ENCODE measurements at regions not wholly inside any gene's neighbourhood (a gene's known extent, or its start where the extent isn't known, plus 50 kb on each side); places are given as distances from the start of the nearest gene placed in this dataset.

GRCh38 chr10:88136712-88137111, 273.3 kb downstream of the PTEN start:
- no peak overlapping the region for H3K4me2 ChIP-seq (ENCODE audit: insufficient read depth, low read length, poor library complexity, severe bottlenecking)
- no peak overlapping the region for H2AK5ac ChIP-seq (ENCODE audit: low read depth, low read length)
- H2BK120ac ChIP-seq (ENCODE audit: low read depth, low read length), result no peak overlapping the region
- no peak overlapping the region for H3K9ac ChIP-seq (ENCODE audit: low read depth, low read length, poor library complexity)
- no peak overlapping the region for H2AFZ ChIP-seq (ENCODE audit: low read length)
- no peaks in the 10 kb centered on the region for H3K4me1 ChIP-seq (ENCODE audit: control insufficient read depth in 2 of 2, insufficient read depth in 1 of 2, low read depth in 1 of 2, low read length in 2 of 2)
- no peak overlapping the region for H3K23ac ChIP-seq (ENCODE audit: low read depth, low read length, poor library complexity)
- no peak for DNase-seq (ENCODE audit: low spot score)
- no peak overlapping the region for H2BK12ac ChIP-seq (ENCODE audit: low read length)
- no CpG with 5 or more reads among the region's 2 CpGs for WGBS, 2 donors (ENCODE audit: extremely low coverage in 2 of 2, insufficient read length in 2 of 2, insufficient replicate concordance in 1 of 2)
- no peak overlapping the region for H4K8ac ChIP-seq (ENCODE audit: low read depth, low read length)
- no peak overlapping the region for H2BK5ac ChIP-seq (ENCODE audit: low read length)
- no peaks in the 10 kb centered on the region for H3K36me3 ChIP-seq (replicated peaks in 1 of 2; ENCODE audit: control insufficient read depth in 2 of 2, insufficient read depth in 2 of 2, low read length in 2 of 2)
- no peaks in the 10 kb centered on the region for H3K9me3 ChIP-seq (replicated peaks in 1 of 2; ENCODE audit: control insufficient read depth in 2 of 2, insufficient read depth in 1 of 2, low read depth in 1 of 2, low read length in 2 of 2)
- no peak overlapping the region for H2BK15ac ChIP-seq (ENCODE audit: low read length)
- H3K27ac ChIP-seq (replicated peaks; ENCODE audit: low read length), result no peak overlapping the region
- H3K4me3 ChIP-seq (ENCODE audit: low read length in 2 of 2), result no peak overlapping the region
- no peak overlapping the region for H4K91ac ChIP-seq (ENCODE audit: low read depth, low read length, poor library complexity)
- H3K18ac ChIP-seq (ENCODE audit: low read length), result no peak overlapping the region
- no peak overlapping the region for H3K4ac ChIP-seq (ENCODE audit: low read length)
- no peak overlapping the region for H3K14ac ChIP-seq (ENCODE audit: low read length)
- H3K79me1 ChIP-seq (ENCODE audit: low read depth, low read length), result no peaks in the 10 kb centered on the region
- H3K27me3 ChIP-seq (ENCODE audit: control insufficient read depth in 3 of 3, insufficient read depth in 3 of 3, low read depth in 1 of 3, low read length in 3 of 3), result no peaks in the 10 kb centered on the region

DNA sequence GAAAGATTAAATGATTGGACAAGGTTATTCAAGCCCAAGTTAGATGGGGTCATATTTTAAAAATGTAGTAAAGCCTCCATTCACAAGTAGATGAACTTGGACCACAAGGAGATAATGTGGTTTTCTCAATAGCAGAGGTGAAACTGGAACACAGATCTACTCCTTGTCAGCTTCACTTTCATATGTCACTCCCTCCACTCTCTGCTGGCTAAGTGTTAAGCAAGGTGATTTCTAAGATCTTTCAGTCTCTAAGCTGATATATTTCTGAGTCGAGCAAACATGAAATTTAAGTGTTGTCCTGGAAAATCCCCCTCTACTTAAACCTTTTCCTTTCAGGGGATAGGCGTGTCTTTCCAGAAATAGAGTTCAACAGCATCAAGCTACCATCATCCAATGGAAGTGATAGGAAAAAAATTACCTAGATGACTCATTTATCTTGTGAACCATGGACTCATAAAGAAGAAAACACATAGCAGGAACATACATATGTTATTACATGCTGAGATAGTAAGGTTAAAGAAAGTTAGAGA, 275.0 kb downstream of the PTEN start:
- H4K91ac ChIP-seq (ENCODE audit: low read depth, low read length, poor library complexity), result no peak overlapping the region
- H3K79me1 ChIP-seq (ENCODE audit: low read depth, low read length), result no peaks in the 10 kb centered on the region
- no peaks in the 10 kb centered on the region for H3K27me3 ChIP-seq (ENCODE audit: control insufficient read depth in 3 of 3, insufficient read depth in 3 of 3, low read depth in 1 of 3, low read length in 3 of 3)
- no peak overlapping the region for H3K4me3 ChIP-seq (ENCODE audit: low read length in 2 of 2)
- WGBS, 2 donors (ENCODE audit: extremely low coverage in 2 of 2, insufficient read length in 2 of 2, insufficient replicate concordance in 1 of 2), result no CpG with 5 or more reads among the region's 2 CpGs
- no peak overlapping the region for H3K27ac ChIP-seq (replicated peaks; ENCODE audit: low read length)
- H2AFZ ChIP-seq (ENCODE audit: low read length), result no peak overlapping the region
- no peak overlapping the region for H2BK15ac ChIP-seq (ENCODE audit: low read length)
- no peaks in the 10 kb centered on the region for H3K4me1 ChIP-seq (ENCODE audit: control insufficient read depth in 2 of 2, insufficient read depth in 1 of 2, low read depth in 1 of 2, low read length in 2 of 2)
- H3K23ac ChIP-seq (ENCODE audit: low read depth, low read length, poor library complexity), result no peak overlapping the region
- no peak overlapping the region for H2AK5ac ChIP-seq (ENCODE audit: low read depth, low read length)
- H3K4ac ChIP-seq (ENCODE audit: low read length), result no peak overlapping the region
- no peak overlapping the region for H2BK12ac ChIP-seq (ENCODE audit: low read length)
- H3K14ac ChIP-seq (ENCODE audit: low read length), result no peak overlapping the region
- H3K4me2 ChIP-seq (ENCODE audit: insufficient read depth, low read length, poor library complexity, severe bottlenecking), result no peak overlapping the region
- H3K36me3 ChIP-seq (replicated peaks in 1 of 2; ENCODE audit: control insufficient read depth in 2 of 2, insufficient read depth in 2 of 2, low read length in 2 of 2), result no peaks in the 10 kb centered on the region
- no peak for DNase-seq (ENCODE audit: low spot score)
- no peaks in the 10 kb centered on the region for H3K9me3 ChIP-seq (replicated peaks in 1 of 2; ENCODE audit: control insufficient read depth in 2 of 2, insufficient read depth in 1 of 2, low read depth in 1 of 2, low read length in 2 of 2)
- no peak overlapping the region for H2BK5ac ChIP-seq (ENCODE audit: low read length)
- no peak overlapping the region for H2BK120ac ChIP-seq (ENCODE audit: low read depth, low read length)
- H3K9ac ChIP-seq (ENCODE audit: low read depth, low read length, poor library complexity), result no peak overlapping the region
- H3K18ac ChIP-seq (ENCODE audit: low read length), result no peak overlapping the region
- H4K8ac ChIP-seq (ENCODE audit: low read depth, low read length), result no peak overlapping the region

DNA sequence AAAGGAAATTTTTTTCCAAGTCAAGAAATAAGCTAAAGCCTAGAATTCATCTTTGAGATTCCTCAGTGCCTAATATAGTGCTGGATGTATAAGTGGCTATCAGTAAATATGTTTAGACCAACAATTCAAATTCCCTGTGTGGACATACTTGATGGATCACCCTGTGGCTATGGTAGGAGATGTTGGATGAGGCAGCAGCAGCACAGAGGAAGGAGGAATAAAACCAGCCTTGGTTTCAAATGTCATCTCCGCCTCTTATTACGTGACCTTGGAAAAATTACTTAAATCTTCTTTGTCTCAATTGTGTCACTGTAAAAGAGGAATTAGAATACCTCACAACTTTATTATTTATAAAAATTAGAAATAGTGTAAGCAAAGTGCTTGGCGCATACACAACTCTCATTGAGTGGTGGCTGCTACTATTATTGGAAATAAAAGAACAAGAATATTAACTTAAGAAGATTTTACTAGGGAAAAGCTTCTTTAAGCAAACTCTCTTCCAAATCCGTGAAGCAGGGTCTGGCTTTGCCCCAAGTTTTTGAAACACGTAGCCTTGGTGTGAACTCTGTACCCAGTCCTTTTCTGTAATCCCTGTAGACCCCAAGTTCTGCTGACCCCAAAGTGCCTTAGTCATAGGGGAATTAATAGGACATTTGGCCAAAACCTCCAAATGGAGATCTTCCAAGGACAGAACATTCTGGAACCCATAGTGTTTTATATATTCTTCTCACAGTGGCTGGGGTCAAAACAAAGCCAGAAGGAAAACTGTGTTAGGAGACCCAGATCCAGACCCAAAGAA, 283.8 kb downstream of the PTEN start:
- no peaks in the 10 kb centered on the region for H3K4me1 ChIP-seq (ENCODE audit: control insufficient read depth in 2 of 2, insufficient read depth in 1 of 2, low read depth in 1 of 2, low read length in 2 of 2)
- no peak overlapping the region for H3K4me3 ChIP-seq (ENCODE audit: low read length in 2 of 2)
- DNase-seq (ENCODE audit: low spot score), result no peak
- H3K9ac ChIP-seq (ENCODE audit: low read depth, low read length, poor library complexity), result no peak overlapping the region
- no peak overlapping the region for H2BK120ac ChIP-seq (ENCODE audit: low read depth, low read length)
- H3K27me3 ChIP-seq (ENCODE audit: control insufficient read depth in 3 of 3, insufficient read depth in 3 of 3, low read depth in 1 of 3, low read length in 3 of 3), result no peaks in the 10 kb centered on the region
- no peak overlapping the region for H3K14ac ChIP-seq (ENCODE audit: low read length)
- H2BK12ac ChIP-seq (ENCODE audit: low read length), result no peak overlapping the region
- H3K9me3 ChIP-seq (replicated peaks in 1 of 2; ENCODE audit: control insufficient read depth in 2 of 2, insufficient read depth in 1 of 2, low read depth in 1 of 2, low read length in 2 of 2), result no peaks in the 10 kb centered on the region
- H3K18ac ChIP-seq (ENCODE audit: low read length), result no peak overlapping the region
- H3K36me3 ChIP-seq (replicated peaks in 1 of 2; ENCODE audit: control insufficient read depth in 2 of 2, insufficient read depth in 2 of 2, low read length in 2 of 2), result no peaks in the 10 kb centered on the region
- no peak overlapping the region for H2AK5ac ChIP-seq (ENCODE audit: low read depth, low read length)
- H3K27ac ChIP-seq (replicated peaks; ENCODE audit: low read length), result no peak overlapping the region
- H3K79me1 ChIP-seq (ENCODE audit: low read depth, low read length), result no peaks in the 10 kb centered on the region
- no peak overlapping the region for H2BK15ac ChIP-seq (ENCODE audit: low read length)
- H3K23ac ChIP-seq (ENCODE audit: low read depth, low read length, poor library complexity), result no peak overlapping the region
- no peak overlapping the region for H2AFZ ChIP-seq (ENCODE audit: low read length)
- H2BK5ac ChIP-seq (ENCODE audit: low read length), result no peak overlapping the region
- H3K4ac ChIP-seq (ENCODE audit: low read length), result no peak overlapping the region
- WGBS, 2 donors (ENCODE audit: extremely low coverage in 2 of 2, insufficient read length in 2 of 2, insufficient replicate concordance in 1 of 2), result no CpG with 5 or more reads among the region's 5 CpGs
- H4K91ac ChIP-seq (ENCODE audit: low read depth, low read length, poor library complexity), result no peak overlapping the region
- no peak overlapping the region for H4K8ac ChIP-seq (ENCODE audit: low read depth, low read length)
- no peak overlapping the region for H3K4me2 ChIP-seq (ENCODE audit: insufficient read depth, low read length, poor library complexity, severe bottlenecking)

DNA sequence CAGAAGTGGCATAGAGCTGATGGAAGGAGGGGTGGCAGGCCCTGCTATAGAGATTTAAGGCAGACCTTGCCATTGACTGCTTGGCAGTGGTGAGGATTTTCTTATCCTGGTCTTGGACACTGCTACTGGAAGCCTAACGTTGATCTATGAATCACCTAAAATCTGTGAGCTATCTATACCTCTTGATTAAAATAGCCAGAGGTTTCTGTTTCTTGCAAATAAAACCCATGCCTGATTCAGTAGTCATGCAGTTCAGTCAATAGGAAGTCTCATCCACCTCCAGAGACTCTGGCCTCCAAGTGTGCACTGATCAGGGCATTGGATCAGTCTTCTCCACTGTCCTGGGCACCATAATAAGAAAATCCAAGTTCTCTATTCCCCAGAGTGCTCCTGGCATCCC, 286.5 kb downstream of the PTEN start:
- no peak overlapping the region for H2BK5ac ChIP-seq (ENCODE audit: low read length)
- H2AK5ac ChIP-seq (ENCODE audit: low read depth, low read length), result no peak overlapping the region
- no peak for DNase-seq (ENCODE audit: low spot score)
- H3K27ac ChIP-seq (replicated peaks; ENCODE audit: low read length), result no peak overlapping the region
- H3K79me1 ChIP-seq (ENCODE audit: low read depth, low read length), result no peaks in the 10 kb centered on the region
- H3K4me2 ChIP-seq (ENCODE audit: insufficient read depth, low read length, poor library complexity, severe bottlenecking), result no peak overlapping the region
- no peaks in the 10 kb centered on the region for H3K36me3 ChIP-seq (replicated peaks in 1 of 2; ENCODE audit: control insufficient read depth in 2 of 2, insufficient read depth in 2 of 2, low read length in 2 of 2)
- no peak overlapping the region for H4K91ac ChIP-seq (ENCODE audit: low read depth, low read length, poor library complexity)
- H2BK120ac ChIP-seq (ENCODE audit: low read depth, low read length), result no peak overlapping the region
- no peak overlapping the region for H2BK15ac ChIP-seq (ENCODE audit: low read length)
- WGBS, 2 donors (ENCODE audit: extremely low coverage in 2 of 2, insufficient read length in 2 of 2, insufficient replicate concordance in 1 of 2), result no CpG with 5 or more reads among the region's 1 CpG
- no peak overlapping the region for H2BK12ac ChIP-seq (ENCODE audit: low read length)
- H3K4me3 ChIP-seq (ENCODE audit: low read length in 2 of 2), result no peak overlapping the region
- H3K18ac ChIP-seq (ENCODE audit: low read length), result no peak overlapping the region
- H3K27me3 ChIP-seq (ENCODE audit: control insufficient read depth in 3 of 3, insufficient read depth in 3 of 3, low read depth in 1 of 3, low read length in 3 of 3), result no peaks in the 10 kb centered on the region
- no peaks in the 10 kb centered on the region for H3K4me1 ChIP-seq (ENCODE audit: control insufficient read depth in 2 of 2, insufficient read depth in 1 of 2, low read depth in 1 of 2, low read length in 2 of 2)
- peak overlapping the region; percentile 34 for H2AFZ ChIP-seq (ENCODE audit: low read length)
- H3K23ac ChIP-seq (ENCODE audit: low read depth, low read length, poor library complexity), result no peak overlapping the region
- no peak overlapping the region for H3K4ac ChIP-seq (ENCODE audit: low read length)
- no peak overlapping the region for H3K9ac ChIP-seq (ENCODE audit: low read depth, low read length, poor library complexity)
- H3K9me3 ChIP-seq (replicated peaks in 1 of 2; ENCODE audit: control insufficient read depth in 2 of 2, insufficient read depth in 1 of 2, low read depth in 1 of 2, low read length in 2 of 2), result no peaks in the 10 kb centered on the region
- no peak overlapping the region for H3K14ac ChIP-seq (ENCODE audit: low read length)
- H4K8ac ChIP-seq (ENCODE audit: low read depth, low read length), result no peak overlapping the region
